SKM-1 (cell line): ENCODE measurements at regions not wholly inside any gene's neighbourhood (a gene's known extent, or its start where the extent isn't known, plus 50 kb on each side); places are given as distances from the start of the nearest gene placed in this dataset.

Experiments
- DNase-seq: peaks from one replicate; lab custom pipeline; 2025; ENCODE audit not compliant: unreplicated experiment; lab: John Stamatoyannopoulos, UW

GRCh38 chr18:2395427-2396161 is 175.7 kb downstream of the METTL4 start:
- no peak for DNase-seq

GRCh38 chr18:2396162-2396505 is 175.2 kb downstream of the METTL4 start:
- no peak for DNase-seq

GRCh38 chr18:2400701-2401196 is 170.6 kb downstream of the METTL4 start:
- no peak for DNase-seq

- DNase-seq: no peak
These were observed 169.2 kb downstream of the METTL4 start for GRCh38 chr18:2402084-2402483.

GRCh38 chr18:2406544-2406943 is 164.8 kb downstream of the METTL4 start:
- DNase-seq: no peak

GRCh38 chr18:2407961-2408360 is 163.3 kb downstream of the METTL4 start:
- DNase-seq: no peak

- no peak for DNase-seq
These were observed 161.4 kb downstream of the METTL4 start for GRCh38 chr18:2409906-2410305.

GRCh38 chr18:2410688-2411087 is 160.6 kb downstream of the METTL4 start:
- DNase-seq: no peak

- DNase-seq: no peak
These were observed 159.8 kb downstream of the METTL4 start for GRCh38 chr18:2411381-2411960.

- DNase-seq: no peak
These were observed 159.0 kb downstream of the METTL4 start for GRCh38 chr18:2412281-2412680.

GRCh38 chr18:2412996-2413751 is 158.1 kb downstream of the METTL4 start:
- DNase-seq: no peak

GRCh38 chr18:2414235-2414634 is 157.1 kb downstream of the METTL4 start:
- DNase-seq: no peak

- no peak for DNase-seq
These were observed 155.6 kb downstream of the METTL4 start for GRCh38 chr18:2415656-2416055.

GRCh38 chr18:2417861-2418610 is 153.3 kb downstream of the METTL4 start:
- no peak for DNase-seq

GRCh38 chr18:2420367-2420766 is 150.9 kb downstream of the METTL4 start:
- no peak for DNase-seq

- no peak for DNase-seq
These were observed 147.5 kb downstream of the METTL4 start for GRCh38 chr18:2423761-2424160.

- no peak for DNase-seq
These were observed 146.9 kb downstream of the METTL4 start for GRCh38 chr18:2424420-2424819.

- no peak for DNase-seq
These were observed 145.6 kb downstream of the METTL4 start for GRCh38 chr18:2425426-2426317.

- no peak for DNase-seq
These were observed 141.1 kb downstream of the METTL4 start for GRCh38 chr18:2430191-2430590.

- no peak for DNase-seq
These were observed 139.5 kb downstream of the METTL4 start for GRCh38 chr18:2431806-2432205.
